Hepatocyte (in vitro differentiated cells): ENCODE measurements at regions not wholly inside any gene's neighbourhood (a gene's known extent, or its start where the extent isn't known, plus 50 kb on each side); places are given as distances from the start of the nearest gene placed in this dataset.

ENCODE experiments used
- DNase-seq: peaks from one replicate; pipeline ENCODE4 v3.0.0-alpha.2; 2016; ENCODE audit warnings: low spot score
- H2AFZ ChIP-seq: fragments of 200-600 bp; sonication (generic); 2 replicates; pipeline ENCODE4 v1.6.0; 2016; ENCODE audit warnings: antibody characterized with exemption, mild to moderate bottlenecking
- H3K27ac ChIP-seq: fragments of 200-600 bp; sonication (generic); 2 replicates; pipeline ENCODE4 v1.5.1; 2016; ENCODE audit warnings: mild to moderate bottlenecking
- H3K27me3 ChIP-seq: fragments of 200-600 bp; sonication (generic); 2 replicates; pipeline ENCODE4 v1.6.1; 2016
- H3K36me3 ChIP-seq: fragments of 200-600 bp; sonication (generic); replicated peaks from 2 replicates; pipeline ENCODE4 v1.5.1; 2016; ENCODE audit warnings: low read depth; ENCODE audit not compliant: insufficient read depth
- H3K4me1 ChIP-seq: fragments of 200-600 bp; sonication (generic); 2 replicates; pipeline ENCODE4 v1.5.1; 2016; ENCODE audit warnings: mild to moderate bottlenecking, moderate library complexity; ENCODE audit not compliant: insufficient read depth
- H3K4me2 ChIP-seq: fragments of 200-600 bp; sonication (generic); 2 replicates; pipeline ENCODE4 v1.6.0; 2016
- H3K4me3 ChIP-seq: fragments of 200-600 bp; sonication (generic); 2 replicates; pipeline ENCODE4 v1.5.1; 2016; ENCODE audit warnings: mild to moderate bottlenecking
- H3K79me2 ChIP-seq: fragments of 200-600 bp; sonication (generic); 2 replicates; pipeline ENCODE4 v1.6.0; 2017; ENCODE audit warnings: mild to moderate bottlenecking
- H3K9me2 ChIP-seq: fragments of 200-600 bp; sonication (generic); replicated peaks from 2 replicates; pipeline ENCODE4 v1.6.0; 2017; ENCODE audit warnings: mild to moderate bottlenecking; ENCODE audit not compliant: insufficient read depth
- H3K9me3 ChIP-seq: fragments of 200-600 bp; sonication (generic); 2 replicates; pipeline ENCODE4 v1.5.1; 2016; ENCODE audit warnings: low read depth, mild to moderate bottlenecking
- H4K20me1 ChIP-seq: fragments of 200-600 bp; sonication (generic); 2 replicates; pipeline ENCODE4 v1.6.0; 2016; ENCODE audit warnings: mild to moderate bottlenecking; ENCODE audit not compliant: insufficient read depth, poor library complexity, severe bottlenecking
- EZH2 ChIP-seq: fragments of 200-600 bp; sonication (generic); IDR thresholded peaks from 2 replicates; pipeline ENCODE4 v1.6.1; 2016; ENCODE audit warnings: antibody characterized with exemption, mild to moderate bottlenecking, borderline replicate concordance
- EZH2phosphoT487 ChIP-seq: fragments of 200-600 bp; sonication (generic); IDR thresholded peaks from one replicate; pipeline ENCODE4 v1.6.1; 2018; ENCODE audit warnings: antibody characterized with exemption, mild to moderate bottlenecking, low read depth, moderate library complexity; ENCODE audit not compliant: unreplicated experiment, severe bottlenecking
- WGBS: methylation state at CpG from one replicate; pipeline ENCODE4 v1.1.6; 2016; ENCODE audit warnings: low lambda C conversion rate; ENCODE audit errors: missing lambda C conversion rate; 5-methylcytosine and 5-hydroxymethylcytosine counted together
- TF ChIP-seq, protein P1 (sequence below): fragments of 200-600 bp; sonication (generic); IDR thresholded peaks from 2 replicates; pipeline ENCODE4 v1.5.1; 2016; ENCODE audit warnings: antibody characterized with exemption, mild to moderate bottlenecking; ENCODE audit not compliant: poor library complexity

GRCh38 chr19:29098091-29098490, 114.9 kb downstream of the UQCRFS1 start:
- 83% methylated on average over 8 of the region's 8 CpGs for whole genome bisulfite sequencing

GRCh38 chr19:29096896-29097295, 116.1 kb downstream of the UQCRFS1 start:
- Histone ChIP-seq H3K27ac (no peak overlapping the region), H3K79me2 (no peaks in the 10 kb centered on the region), H2AFZ (no peak overlapping the region), H3K36me3 (no peaks in the 10 kb centered on the region), H3K9me3 (no peaks in the 10 kb centered on the region), H4K20me1 (no peaks in the 10 kb centered on the region), H3K4me2 (no peak overlapping the region), H3K27me3 (no peaks in the 10 kb centered on the region), H3K9me2 (no peaks in the 10 kb centered on the region), H3K4me3 (no peak overlapping the region), H3K4me1 (peaks cover 4% of the 10 kb centered on the region)
- WGBS: 81% methylated on average over 2 of the region's 2 CpGs
- TF ChIP-seq, protein P1, sequence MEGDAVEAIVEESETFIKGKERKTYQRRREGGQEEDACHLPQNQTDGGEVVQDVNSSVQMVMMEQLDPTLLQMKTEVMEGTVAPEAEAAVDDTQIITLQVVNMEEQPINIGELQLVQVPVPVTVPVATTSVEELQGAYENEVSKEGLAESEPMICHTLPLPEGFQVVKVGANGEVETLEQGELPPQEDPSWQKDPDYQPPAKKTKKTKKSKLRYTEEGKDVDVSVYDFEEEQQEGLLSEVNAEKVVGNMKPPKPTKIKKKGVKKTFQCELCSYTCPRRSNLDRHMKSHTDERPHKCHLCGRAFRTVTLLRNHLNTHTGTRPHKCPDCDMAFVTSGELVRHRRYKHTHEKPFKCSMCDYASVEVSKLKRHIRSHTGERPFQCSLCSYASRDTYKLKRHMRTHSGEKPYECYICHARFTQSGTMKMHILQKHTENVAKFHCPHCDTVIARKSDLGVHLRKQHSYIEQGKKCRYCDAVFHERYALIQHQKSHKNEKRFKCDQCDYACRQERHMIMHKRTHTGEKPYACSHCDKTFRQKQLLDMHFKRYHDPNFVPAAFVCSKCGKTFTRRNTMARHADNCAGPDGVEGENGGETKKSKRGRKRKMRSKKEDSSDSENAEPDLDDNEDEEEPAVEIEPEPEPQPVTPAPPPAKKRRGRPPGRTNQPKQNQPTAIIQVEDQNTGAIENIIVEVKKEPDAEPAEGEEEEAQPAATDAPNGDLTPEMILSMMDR: no peak
- no peak for TF ChIP-seq EZH2
- no peak for DNase-seq

More at GRCh38 chr19:29098091-29098490, 114.9 kb downstream of the UQCRFS1 start:
- Histone ChIP-seq H3K27ac (no peak overlapping the region), H4K20me1 (no peaks in the 10 kb centered on the region), H3K9me2 (no peaks in the 10 kb centered on the region), H2AFZ (no peak overlapping the region), H3K4me2 (no peak overlapping the region), H3K9me3 (no peaks in the 10 kb centered on the region), H3K27me3 (no peaks in the 10 kb centered on the region), H3K4me1 (peaks cover 4% of the 10 kb centered on the region), H3K4me3 (no peak overlapping the region), H3K79me2 (no peaks in the 10 kb centered on the region), H3K36me3 (no peaks in the 10 kb centered on the region)
- no peak for DNase-seq
- TF ChIP-seq EZH2phosphoT487 (no peak), EZH2 (no peak)
- TF ChIP-seq, protein P1: no peak

- Histone ChIP-seq H3K4me3 (no peak overlapping the region), H3K4me2 (no peak overlapping the region), H3K27ac (no peak overlapping the region), H2AFZ (no peak overlapping the region), H3K9me3 (no peaks in the 10 kb centered on the region), H3K4me1 (peaks cover 5% of the 10 kb centered on the region), H4K20me1 (no peaks in the 10 kb centered on the region), H3K9me2 (no peaks in the 10 kb centered on the region), H3K27me3 (no peaks in the 10 kb centered on the region), H3K36me3 (no peaks in the 10 kb centered on the region), H3K79me2 (no peaks in the 10 kb centered on the region)
- WGBS: 89% methylated on average over 6 of the region's 6 CpGs
- TF ChIP-seq, protein P1: no peak
- TF ChIP-seq EZH2 (no peak), EZH2phosphoT487 (no peak)
- no peak for DNase-seq
Measured at GRCh38 chr19:29093553-29093908, 119.4 kb downstream of the UQCRFS1 start.
